Left hindlimb (tissue), 1 donor: ENCODE measurements at regions not wholly inside any gene's neighbourhood (a gene's known extent, or its start where the extent isn't known, plus 50 kb on each side); places are given as distances from the start of the nearest gene placed in this dataset.

ENCODE experiments used
- DNase-seq: peaks from one replicate; pipeline ENCODE4 v3.0.0-alpha.2; 2018

- DNase-seq = peak; percentile 41
Measured at GRCh38 chr14:26199590-26200370, 398.1 kb downstream of the NOVA1 start.

DNA sequence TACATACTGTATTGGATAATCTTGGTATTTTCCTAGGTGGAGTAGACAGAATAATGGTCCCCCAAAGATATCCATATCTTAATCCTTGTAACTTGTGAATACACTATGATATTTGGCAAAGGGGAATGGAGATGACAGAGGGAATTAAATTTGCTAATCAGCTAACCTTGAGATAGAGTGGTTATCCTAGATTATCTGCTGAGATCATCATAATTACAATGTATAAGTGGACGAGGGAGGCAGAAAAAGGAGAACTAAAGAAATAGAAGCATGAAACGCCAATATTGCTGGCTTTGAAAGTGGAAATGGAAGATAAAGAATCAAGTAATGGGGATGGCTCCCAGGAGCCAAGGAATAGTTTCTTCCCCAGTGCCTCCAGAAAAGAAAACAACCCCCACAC is 398.7 kb downstream of the NOVA1 start:
- no peak for DNase-seq

GRCh38 chr14:26194816-26195215 is 403.0 kb downstream of the NOVA1 start:
- DNase-seq = no peak

GRCh38 chr14:26191671-26192070 is 406.2 kb downstream of the NOVA1 start:
- no peak for DNase-seq

GRCh38 chr14:26191123-26191522 is 406.7 kb downstream of the NOVA1 start:
- no peak for DNase-seq

DNA sequence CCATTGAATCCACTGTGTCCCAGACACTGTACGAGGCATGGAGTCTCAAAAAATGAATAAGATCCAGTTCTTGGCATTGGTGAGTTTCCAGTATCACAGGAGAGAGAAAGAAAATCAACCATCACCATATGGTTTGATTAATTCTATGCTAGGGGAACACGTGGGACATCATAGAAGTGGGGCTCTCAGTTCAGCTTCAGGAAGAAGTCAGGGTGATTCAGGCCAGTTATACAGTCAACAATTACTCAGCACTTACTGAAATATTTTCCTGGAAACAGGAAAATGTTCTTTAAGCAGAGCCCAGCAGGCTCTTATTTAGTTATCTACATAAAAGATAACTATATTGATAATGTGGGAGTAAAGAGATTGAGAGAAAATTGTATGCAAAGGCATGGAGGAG is 407.2 kb downstream of the NOVA1 start:
- no peak for DNase-seq

GRCh38 chr14:26187996-26188620 is 409.7 kb downstream of the NOVA1 start:
- no peak for DNase-seq

GRCh38 chr14:26180221-26180620 is 417.6 kb downstream of the NOVA1 start:
- no peak for DNase-seq

DNA sequence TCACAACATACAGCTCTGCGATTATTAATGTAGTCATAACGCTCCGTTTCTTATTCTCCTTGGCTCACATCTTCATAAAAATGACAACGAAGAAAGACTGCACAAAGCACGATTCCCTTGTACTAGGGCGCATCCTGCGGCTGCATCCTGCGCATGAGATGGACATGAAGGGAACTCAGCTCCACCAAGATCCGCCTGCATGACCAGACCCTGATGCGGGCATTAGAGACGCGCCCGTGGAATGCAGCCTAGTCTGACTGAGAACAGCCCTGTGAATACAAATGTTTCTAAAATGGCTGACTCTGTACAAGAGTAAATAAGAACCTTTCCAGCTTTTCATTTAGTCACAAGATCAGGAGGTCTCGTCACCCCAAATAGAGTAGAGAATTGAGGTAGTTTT is 422.2 kb downstream of the NOVA1 start:
- no peak for DNase-seq

DNA sequence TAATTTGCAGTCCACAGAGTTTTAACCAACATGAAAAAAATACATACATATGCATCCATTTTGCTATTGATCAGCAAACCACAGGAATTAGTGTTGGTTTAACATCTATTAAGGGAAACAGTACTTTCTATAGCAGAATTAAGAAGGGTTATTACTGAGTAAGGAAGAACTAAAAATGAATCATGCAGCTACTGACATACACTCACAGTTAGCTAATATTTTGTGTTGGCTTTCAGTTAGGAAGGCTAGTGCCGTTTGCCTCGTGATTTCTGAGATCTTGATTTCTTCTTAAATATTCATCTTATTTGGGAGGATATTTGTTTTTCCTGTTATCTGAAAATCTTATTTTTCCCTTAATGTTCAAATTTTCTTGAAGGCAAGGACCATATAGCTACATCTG is 423.4 kb downstream of the NOVA1 start:
- no peak for DNase-seq

DNA sequence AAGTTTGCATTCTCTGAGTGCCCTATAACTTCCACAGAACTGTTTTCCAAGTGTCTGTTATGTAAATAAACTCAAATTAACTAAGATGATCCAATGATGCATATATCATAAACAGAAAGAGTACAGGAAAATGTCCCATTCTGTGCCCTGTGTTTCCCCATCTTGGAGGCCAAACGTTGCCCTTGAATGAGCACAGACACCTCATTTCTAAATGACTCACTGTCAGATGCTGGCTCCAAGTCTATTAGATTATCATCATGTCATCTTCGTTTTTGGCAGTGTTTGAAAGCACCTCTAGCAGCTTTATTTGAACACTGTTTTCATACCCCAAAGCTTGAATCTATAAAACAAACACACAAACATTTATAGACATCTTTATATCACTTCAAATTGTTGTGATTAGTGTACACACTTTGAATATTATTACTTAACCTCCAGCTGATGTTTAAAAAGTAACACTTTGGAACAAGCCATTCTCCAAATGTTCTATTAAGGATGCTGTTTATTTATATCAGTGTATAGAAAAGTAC is 424.2 kb downstream of the NOVA1 start:
- no peak for DNase-seq

- DNase-seq = no peak
Measured at GRCh38 chr14:26172396-26172795, 425.4 kb downstream of the NOVA1 start.

- DNase-seq = no peak
Measured at GRCh38 chr14:26170885-26171284, 426.9 kb downstream of the NOVA1 start.

DNA sequence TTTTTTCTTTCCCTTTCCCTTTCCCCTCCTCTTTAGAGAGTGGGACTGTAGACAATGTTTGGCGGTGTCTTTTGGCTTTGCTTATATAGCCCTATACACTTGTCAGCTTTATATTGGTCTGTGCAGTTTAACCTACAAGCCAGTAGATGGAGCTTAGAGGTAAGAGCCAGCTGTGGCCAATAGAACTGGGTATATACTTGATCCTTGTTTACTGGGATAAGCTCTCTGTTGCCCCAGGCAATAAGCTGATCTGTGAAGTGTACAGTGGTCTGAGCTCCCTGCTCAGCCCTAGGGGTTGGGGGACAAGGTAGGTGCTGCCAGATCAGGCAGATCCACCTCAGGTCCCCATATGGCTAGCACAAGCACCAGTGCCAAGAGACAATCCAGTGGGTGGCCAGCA is 434.1 kb downstream of the NOVA1 start:
- no peak for DNase-seq

GRCh38 chr14:26157517-26157916 is 440.3 kb downstream of the NOVA1 start:
- DNase-seq = no peak

GRCh38 chr14:26143057-26143456 is 454.8 kb downstream of the NOVA1 start:
- DNase-seq = no peak

- no peak for DNase-seq
Measured at GRCh38 chr14:26138764-26139445, 458.9 kb downstream of the NOVA1 start.

- DNase-seq = no peak
Measured at GRCh38 chr14:26137161-26137560, 460.7 kb downstream of the NOVA1 start.

- DNase-seq = no peak
Measured at GRCh38 chr14:26132061-26132645, 465.7 kb downstream of the NOVA1 start.

GRCh38 chr14:26130690-26131089 is 467.1 kb downstream of the NOVA1 start:
- no peak for DNase-seq

GRCh38 chr14:26128931-26129671 is 468.7 kb downstream of the NOVA1 start:
- DNase-seq = peak; percentile 20

DNA sequence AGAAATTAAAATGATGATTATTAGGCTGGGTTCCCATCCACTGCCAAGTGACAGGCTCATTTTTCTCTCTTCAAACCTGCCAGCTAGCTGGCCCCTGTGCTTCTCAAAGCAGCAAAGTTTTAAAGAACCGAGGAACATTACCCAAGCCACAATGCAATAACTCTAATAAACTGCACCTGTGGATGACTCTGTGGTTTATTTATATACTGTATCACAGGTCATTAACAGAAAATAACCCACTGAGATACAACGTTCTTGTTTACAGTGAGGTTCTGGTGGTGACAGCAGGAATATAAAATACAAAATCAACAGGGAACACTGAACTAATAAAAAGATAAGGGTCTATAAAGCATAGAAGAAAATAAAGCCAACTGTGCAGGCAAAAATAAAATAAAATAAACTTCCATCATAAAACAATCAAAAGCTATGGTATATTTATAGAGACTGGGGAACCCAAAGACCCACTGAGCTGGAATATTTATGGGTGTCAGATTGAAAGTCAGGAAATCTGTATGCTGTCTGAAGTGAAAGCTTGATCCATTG is 472.9 kb downstream of the NOVA1 start:
- DNase-seq = no peak
